GM12892 (cell line): ENCODE measurements at regions not wholly inside any gene's neighbourhood (a gene's known extent, or its start where the extent isn't known, plus 50 kb on each side); places are given as distances from the start of the nearest gene placed in this dataset.

Source experiments
- POLR2A ChIP-seq: IDR thresholded peaks from 2 replicates; pipeline ENCODE4 v1.6.1; 2011; ENCODE audit warnings: low read depth, low read length, control low read depth
- POLR2AphosphoS5 ChIP-seq: IDR thresholded peaks from 2 replicates; pipeline ENCODE4 v1.6.1; 2011; ENCODE audit warnings: low read depth, low read length, control low read depth

DNA sequence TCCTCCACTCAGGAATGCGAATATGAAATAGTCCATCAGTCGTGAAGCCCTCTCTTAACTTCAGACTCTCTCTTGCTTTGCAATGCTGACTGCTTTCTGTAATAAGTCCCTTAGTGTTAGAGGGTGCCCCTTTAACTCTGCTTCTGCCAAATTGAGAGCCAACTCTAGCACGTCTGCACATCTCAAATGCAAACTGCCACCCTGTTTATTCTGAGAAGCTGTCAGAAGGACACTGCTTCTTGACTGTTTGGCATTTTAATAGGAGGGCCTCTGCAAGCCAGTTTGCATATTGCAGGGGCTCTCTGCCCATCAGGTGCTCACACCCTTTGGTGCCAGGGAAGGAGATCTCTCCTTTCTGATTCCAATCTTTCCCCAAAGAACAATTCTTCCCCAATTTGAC lies 589.8 kb upstream of the CDH4 start:
- no peak for TF ChIP-seq POLR2A
- TF ChIP-seq POLR2AphosphoS5, result no peak
